Epithelial cell of esophagus (primary cell): ENCODE measurements at regions not wholly inside any gene's neighbourhood (a gene's known extent, or its start where the extent isn't known, plus 50 kb on each side); places are given as distances from the start of the nearest gene placed in this dataset.

ENCODE experiments used
- DNase-seq: peaks from one replicate; pipeline ENCODE4 v3.0.0; 2010; ENCODE audit warnings: low read depth
- H3K4me3 ChIP-seq: 2 replicates; pipeline ENCODE4 v1.5.1; 2011; ENCODE audit warnings: mild to moderate bottlenecking, low read length, control low read depth
- TF ChIP-seq, protein P1 (sequence below): IDR thresholded peaks from 2 replicates; pipeline ENCODE4 v1.5.1; 2011; ENCODE audit warnings: low read depth, mild to moderate bottlenecking, low read length, control low read depth, inconsistent platforms; ENCODE audit not compliant: insufficient read depth; ENCODE audit errors: missing control alignments

GRCh38 chr15:31499236-31499952, 172.8 kb downstream of the KLF13 start:
- no peak for DNase-seq
- no peak overlapping the region for H3K4me3 ChIP-seq
- TF ChIP-seq, protein P1, sequence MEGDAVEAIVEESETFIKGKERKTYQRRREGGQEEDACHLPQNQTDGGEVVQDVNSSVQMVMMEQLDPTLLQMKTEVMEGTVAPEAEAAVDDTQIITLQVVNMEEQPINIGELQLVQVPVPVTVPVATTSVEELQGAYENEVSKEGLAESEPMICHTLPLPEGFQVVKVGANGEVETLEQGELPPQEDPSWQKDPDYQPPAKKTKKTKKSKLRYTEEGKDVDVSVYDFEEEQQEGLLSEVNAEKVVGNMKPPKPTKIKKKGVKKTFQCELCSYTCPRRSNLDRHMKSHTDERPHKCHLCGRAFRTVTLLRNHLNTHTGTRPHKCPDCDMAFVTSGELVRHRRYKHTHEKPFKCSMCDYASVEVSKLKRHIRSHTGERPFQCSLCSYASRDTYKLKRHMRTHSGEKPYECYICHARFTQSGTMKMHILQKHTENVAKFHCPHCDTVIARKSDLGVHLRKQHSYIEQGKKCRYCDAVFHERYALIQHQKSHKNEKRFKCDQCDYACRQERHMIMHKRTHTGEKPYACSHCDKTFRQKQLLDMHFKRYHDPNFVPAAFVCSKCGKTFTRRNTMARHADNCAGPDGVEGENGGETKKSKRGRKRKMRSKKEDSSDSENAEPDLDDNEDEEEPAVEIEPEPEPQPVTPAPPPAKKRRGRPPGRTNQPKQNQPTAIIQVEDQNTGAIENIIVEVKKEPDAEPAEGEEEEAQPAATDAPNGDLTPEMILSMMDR = no peak

GRCh38 chr15:31499953-31500765, 173.5 kb downstream of the KLF13 start:
- H3K4me3 ChIP-seq = no peak overlapping the region
- TF ChIP-seq, protein P1 = no peak
- no peak for DNase-seq

GRCh38 chr15:31500766-31501449, 174.3 kb downstream of the KLF13 start:
- no peak for DNase-seq
- TF ChIP-seq, protein P1 = no peak
- H3K4me3 ChIP-seq = no peak overlapping the region

DNA sequence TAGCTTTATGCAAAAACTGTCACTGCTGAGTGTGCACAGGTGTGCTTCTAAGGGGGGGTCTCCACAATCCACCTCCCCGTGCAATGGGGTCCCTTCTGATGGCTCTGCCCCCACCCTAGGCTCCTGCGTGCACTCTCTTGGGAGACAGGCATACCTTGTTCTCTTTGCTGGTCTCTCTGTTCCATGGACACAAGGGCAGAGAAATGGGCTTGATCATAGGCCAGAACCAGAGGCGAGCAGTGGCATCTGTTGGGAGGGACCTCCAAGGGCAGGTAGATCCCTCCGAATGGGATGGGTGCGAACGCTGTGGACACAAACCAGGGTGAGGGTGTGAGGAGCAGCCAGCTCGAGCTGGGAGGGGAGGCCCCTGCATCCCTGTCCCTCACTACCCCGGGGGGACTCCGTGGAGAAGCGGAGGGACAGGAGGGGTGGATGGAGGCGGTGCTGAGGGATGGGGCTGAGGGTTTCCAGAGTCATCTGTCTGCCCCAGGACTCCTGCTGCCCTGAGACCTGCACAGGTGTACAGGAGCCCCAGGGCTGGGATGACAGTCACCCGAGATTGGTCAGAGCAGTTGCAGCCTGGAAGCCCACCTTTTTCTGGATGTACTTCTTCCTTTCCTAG, 175.0 kb downstream of the KLF13 start:
- TF ChIP-seq, protein P1 = no peak
- no peak for DNase-seq

DNA sequence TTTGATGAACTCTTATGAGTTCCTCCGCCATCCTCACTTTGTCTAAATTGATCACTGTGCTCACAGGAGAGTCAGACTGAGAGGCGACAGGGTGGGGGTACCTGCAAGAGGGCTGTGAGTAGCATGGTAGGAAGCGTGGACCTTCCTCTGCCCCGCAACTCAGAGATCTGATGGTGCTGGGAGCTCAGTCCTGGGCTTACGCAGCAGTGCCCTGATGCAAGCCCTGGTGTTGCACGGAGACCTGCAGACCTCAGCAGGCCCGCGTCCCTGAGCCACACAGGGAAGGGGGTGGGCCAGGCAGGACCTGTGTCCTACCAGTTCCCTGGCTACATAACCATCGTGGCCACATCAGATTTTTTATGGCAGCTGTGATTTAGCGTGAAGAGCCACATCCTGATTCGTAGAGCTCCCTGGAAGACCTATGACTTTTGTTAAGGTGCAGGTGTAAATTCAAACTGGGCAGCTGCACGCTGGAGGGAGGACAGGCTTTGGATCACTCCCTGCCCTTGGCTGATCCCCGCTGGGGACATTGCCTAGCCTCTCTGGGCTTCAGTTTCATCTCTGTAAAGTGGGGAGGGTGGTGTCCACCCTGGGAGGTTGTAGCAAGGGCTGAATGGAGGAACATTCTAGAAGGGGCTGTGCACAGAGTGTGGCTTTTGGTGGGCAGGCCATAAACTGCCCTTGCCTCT, 176.1 kb downstream of the KLF13 start:
- no peak overlapping the region for H3K4me3 ChIP-seq
- TF ChIP-seq, protein P1 = no peak
- no peak for DNase-seq

More for the DNA sequence above, 175.0 kb downstream of the KLF13 start:
- no peak overlapping the region for H3K4me3 ChIP-seq

DNA sequence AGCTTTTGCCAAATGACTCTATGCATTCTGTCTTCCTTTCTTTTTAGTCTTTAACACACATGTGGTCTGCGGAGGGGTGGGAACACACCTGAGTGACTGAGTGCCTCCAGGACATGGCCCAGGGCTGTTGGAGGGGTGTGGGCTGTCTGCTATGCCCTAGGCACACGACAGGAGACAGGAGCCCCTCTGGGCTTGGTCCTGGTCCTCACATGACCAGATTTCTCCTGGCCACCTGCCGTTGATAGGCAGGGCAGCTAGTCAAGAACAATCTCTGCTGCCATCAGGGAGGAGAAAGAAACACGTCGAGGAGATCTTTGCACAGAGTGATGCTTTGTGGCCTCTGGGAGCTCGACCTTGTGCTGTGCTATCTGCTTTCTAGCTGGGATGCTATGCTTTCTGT, 176.6 kb downstream of the KLF13 start:
- TF ChIP-seq, protein P1 = no peak
- DNase-seq = no peak
- H3K4me3 ChIP-seq = no peak overlapping the region
